IPS-11a (cell line): ENCODE measurements at regions not wholly inside any gene's neighbourhood (a gene's known extent, or its start where the extent isn't known, plus 50 kb on each side); places are given as distances from the start of the nearest gene placed in this dataset.

Experiments used
- H3K4me3 ChIP-seq: one replicate; pipeline ENCODE4 v1.5.1; 2013; ENCODE audit warnings: low read depth, low read length, control low read depth

GRCh38 chr2:123101434-123101833 is 923.7 kb upstream of the CNTNAP5 start:
- no peak overlapping the region for H3K4me3 ChIP-seq

DNA sequence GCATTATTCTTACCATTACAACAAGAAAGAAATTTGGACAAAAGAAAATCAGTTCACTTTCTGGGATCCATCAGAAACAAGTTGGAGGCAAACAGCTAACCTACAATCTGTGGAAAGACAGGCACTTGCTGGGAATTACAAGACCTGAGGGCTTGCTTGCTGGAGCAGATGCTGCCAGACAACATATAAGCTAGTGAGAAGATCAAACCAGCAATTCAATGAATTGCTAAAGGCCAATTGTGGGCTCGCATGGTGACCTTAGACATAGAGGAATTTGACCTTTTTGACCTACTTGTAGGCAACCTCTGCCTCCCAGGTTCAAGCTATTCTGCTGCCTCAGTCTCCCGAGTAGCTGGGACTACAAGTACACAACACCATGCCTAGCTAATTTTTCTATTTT is 921.2 kb upstream of the CNTNAP5 start:
- H3K4me3 ChIP-seq = no peak overlapping the region

GRCh38 chr2:123116595-123116994 is 908.5 kb upstream of the CNTNAP5 start:
- H3K4me3 ChIP-seq = no peak overlapping the region

DNA sequence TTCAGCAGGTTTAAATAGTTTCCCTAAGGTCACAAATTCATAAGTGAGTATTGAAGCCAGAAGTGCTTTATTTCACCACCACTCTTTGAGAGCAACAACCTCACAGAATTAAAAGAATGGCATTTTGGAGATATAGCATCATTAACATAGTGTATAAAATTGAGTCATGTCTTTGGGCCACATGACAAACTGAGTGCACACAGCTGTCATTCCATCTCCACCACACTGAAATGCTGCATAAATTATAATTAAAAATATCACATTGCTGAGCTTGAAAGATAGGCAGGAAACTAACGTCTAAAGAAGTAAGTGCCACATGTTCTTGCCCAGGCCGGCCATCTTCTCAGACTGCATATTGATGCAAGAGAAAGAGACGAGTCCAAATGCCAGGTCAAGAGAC is 897.9 kb upstream of the CNTNAP5 start:
- no peak overlapping the region for H3K4me3 ChIP-seq

GRCh38 chr2:123128951-123129350 is 896.1 kb upstream of the CNTNAP5 start:
- H3K4me3 ChIP-seq = no peak overlapping the region

DNA sequence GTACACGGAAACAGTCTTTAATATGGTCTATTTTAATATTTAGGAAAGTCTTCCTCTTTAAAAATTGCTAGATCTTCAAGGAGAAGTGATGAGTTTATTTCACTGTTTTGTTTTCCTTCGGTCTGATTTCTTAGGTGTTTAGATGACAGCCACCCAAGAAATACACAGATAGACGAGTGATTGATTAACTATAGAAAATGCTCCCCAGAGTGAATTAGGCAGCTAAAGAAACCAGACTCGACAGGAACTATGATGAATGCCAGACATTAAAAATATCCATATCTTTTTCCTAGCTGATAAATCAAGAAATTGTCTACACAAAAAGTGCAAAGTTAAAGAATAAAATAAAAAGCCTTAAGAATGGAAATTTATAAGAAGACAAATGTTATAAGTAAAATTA is 888.7 kb upstream of the CNTNAP5 start:
- H3K4me3 ChIP-seq = no peak overlapping the region

DNA sequence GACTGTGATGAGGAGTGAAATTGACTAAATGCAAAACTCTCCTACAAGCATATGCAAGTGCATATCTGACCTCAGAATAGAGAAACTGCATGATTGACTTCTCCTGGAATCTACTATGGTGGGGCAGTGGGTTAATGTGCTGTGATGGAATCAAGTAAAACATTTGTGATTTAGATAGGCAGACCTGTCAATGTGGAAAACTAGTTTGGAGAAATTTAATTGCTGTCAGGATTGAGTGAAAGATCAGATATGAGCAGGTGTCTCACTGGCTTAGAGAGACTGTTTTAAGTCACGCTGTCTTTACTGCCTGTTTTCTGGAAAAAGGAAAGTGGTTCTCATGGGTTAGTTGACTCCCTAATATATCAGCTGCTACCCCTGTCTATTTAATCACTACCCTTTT is 881.0 kb upstream of the CNTNAP5 start:
- H3K4me3 ChIP-seq = no peak overlapping the region

DNA sequence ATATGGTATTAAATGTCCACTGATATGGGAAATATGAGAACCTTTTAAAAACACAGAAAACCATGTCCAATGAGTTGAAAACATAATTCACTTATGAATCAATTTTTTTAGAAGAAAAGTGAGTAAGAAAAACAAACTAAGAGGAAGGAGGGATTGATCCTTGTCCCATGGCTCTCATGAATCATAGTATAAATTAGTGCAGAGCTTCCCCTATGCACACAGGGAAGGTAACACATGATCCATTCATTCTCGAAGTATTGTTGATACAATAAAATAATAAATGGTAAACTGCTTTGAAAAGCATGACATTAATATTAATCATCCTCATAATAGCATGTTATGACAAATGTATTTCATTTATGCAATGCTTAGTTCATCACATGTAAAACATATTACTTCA is 872.0 kb upstream of the CNTNAP5 start:
- no peak overlapping the region for H3K4me3 ChIP-seq

DNA sequence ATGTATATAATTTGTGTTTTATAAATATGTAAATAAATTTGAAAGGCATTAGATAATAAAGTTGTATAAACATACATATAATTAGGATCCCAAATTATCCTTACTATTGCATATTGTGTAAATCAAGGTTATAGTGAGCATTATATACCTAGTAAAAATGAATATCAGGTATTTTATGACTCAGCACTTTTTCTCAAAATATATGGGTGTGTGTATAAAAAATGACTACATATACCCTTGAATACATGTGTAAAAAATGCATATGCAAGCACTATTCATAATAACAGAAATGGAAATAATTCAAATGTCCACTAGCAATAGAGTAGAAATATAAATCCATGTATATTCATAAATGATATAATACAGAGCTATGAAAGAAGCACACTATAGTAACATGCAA is 870.9 kb upstream of the CNTNAP5 start:
- H3K4me3 ChIP-seq = no peak overlapping the region

DNA sequence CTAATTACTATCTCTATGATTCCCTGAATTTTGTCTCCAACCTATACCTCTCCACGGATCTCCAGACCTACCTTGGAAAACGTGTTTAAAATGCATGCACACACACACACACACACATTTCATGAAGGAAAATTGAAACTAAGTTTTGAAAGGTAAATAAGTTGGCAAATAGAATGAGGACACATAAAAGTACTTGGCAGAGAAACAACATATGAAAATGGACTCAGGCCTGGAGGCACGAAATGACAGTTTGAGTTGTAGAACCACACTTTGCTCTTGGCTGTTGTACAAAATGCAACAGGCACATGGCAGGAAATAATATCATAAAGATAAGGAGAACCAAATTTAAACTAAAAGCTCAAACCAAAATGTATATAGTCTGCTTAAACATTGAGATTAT is 868.1 kb upstream of the CNTNAP5 start:
- no peak overlapping the region for H3K4me3 ChIP-seq

DNA sequence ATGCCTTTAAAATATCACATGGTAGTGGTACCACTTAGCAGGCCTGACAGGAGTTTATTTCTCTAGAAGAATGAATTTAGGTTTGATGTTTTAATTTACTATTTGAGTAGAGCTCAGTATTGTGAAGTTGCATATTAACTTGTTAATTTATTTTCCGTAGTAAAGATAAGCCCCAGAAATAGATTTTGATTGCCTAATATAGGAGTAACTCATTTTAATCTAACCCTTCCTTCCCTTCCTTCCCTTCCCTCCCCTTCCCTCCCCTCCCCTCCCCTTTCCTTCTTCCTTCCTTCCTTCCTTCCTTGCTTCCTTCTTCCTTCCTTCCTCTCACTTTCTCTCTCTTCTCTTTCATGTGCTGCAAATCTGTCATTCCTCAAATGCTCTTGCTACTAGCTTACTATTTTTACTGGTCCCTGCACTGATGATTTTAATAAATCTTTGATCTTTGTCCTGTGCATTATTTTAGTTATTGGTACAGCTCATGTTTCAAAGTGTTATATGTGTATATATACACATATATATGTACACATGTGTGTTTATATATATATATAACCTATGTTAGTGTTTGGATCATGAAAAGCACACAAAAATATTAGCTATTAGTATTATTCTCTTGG is 862.6 kb upstream of the CNTNAP5 start:
- H3K4me3 ChIP-seq = no peak overlapping the region

DNA sequence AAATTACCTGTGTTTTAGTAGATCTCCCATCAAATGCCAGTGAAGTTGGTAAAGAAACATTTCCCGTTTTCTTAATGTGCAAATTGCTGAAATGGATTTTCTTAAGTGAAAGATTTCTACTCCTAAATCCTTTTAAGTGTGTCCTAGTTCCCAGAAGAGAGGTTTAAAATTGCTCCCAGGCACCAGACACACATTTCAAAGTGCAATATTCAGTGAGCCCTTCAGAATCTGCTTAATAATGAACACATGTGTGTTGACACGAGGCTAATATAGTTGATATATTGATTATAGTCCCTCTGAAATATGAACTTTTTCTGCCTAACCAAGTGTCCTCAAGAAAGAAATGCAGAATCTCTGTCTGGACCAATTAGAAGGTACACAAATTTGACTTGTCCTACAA is 861.7 kb upstream of the CNTNAP5 start:
- H3K4me3 ChIP-seq = no peak overlapping the region

GRCh38 chr2:123164216-123164615 is 860.9 kb upstream of the CNTNAP5 start:
- no peak overlapping the region for H3K4me3 ChIP-seq

DNA sequence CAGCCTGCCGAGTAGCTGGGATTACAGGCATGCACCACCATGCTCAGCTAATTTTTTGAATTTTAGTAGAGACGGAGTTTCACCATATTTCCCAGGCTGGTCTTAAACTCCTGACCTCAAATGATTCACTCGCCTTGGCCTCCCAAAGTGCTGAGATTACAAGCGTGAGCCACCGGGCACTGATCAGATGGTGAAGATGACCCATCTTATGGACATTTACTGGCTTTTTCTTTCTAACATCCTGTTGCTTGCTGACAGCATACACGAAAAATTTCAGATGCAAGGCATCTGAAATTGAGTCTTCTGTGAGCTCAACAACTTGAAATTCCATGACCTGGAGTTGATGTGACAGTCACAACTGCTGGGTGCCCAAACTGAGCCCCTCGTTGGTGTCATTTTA is 859.5 kb upstream of the CNTNAP5 start:
- H3K4me3 ChIP-seq = no peak overlapping the region

- no peak overlapping the region for H3K4me3 ChIP-seq
These were observed 845.6 kb upstream of the CNTNAP5 start for GRCh38 chr2:123179526-123179925.

- no peak overlapping the region for H3K4me3 ChIP-seq
These were observed 829.1 kb upstream of the CNTNAP5 start for GRCh38 chr2:123195957-123196356.

GRCh38 chr2:123200035-123200434 is 825.1 kb upstream of the CNTNAP5 start:
- H3K4me3 ChIP-seq = no peak overlapping the region

- H3K4me3 ChIP-seq = no peak overlapping the region
These were observed 817.8 kb upstream of the CNTNAP5 start for GRCh38 chr2:123207245-123207644.

DNA sequence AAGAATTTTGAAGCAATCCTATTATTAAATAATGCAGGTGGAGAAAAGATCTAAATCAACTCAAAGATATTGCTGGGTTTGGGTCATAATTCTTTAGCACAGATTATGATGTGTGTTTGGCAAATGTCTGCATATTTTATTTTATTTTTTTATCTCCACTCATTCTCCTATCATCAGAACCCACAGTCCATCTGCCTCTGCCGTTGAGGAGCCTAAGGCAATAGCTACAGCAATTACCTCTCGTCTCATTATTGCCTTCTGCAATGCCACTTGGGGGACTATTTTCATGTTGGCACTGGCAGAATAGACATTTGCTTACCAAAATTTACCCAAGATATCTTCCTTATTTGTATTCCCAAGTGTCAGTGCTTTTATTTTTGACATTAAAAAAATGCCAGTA is 815.9 kb upstream of the CNTNAP5 start:
- H3K4me3 ChIP-seq = no peak overlapping the region

- no peak overlapping the region for H3K4me3 ChIP-seq
These were observed 813.9 kb upstream of the CNTNAP5 start for GRCh38 chr2:123211181-123211580.

DNA sequence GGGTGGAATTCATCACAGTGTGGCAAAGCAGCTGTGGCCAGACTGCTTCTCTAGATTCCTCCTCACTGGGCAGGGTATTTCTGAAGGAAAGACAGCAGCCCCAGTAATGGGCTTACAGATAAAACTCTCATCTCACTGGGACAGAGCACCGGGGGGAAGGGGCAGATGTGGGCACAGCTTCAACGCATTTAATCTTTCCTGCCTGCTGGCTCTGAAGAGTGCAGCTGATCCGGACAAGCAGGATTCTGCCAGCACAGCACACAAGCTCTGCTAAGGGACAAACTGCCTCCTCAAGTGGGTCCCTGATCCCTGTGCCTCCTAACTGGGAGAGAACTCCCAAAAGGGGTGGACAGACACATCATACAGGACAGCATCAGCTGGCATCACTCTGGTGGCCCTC is 779.9 kb upstream of the CNTNAP5 start:
- H3K4me3 ChIP-seq = no peak overlapping the region

DNA sequence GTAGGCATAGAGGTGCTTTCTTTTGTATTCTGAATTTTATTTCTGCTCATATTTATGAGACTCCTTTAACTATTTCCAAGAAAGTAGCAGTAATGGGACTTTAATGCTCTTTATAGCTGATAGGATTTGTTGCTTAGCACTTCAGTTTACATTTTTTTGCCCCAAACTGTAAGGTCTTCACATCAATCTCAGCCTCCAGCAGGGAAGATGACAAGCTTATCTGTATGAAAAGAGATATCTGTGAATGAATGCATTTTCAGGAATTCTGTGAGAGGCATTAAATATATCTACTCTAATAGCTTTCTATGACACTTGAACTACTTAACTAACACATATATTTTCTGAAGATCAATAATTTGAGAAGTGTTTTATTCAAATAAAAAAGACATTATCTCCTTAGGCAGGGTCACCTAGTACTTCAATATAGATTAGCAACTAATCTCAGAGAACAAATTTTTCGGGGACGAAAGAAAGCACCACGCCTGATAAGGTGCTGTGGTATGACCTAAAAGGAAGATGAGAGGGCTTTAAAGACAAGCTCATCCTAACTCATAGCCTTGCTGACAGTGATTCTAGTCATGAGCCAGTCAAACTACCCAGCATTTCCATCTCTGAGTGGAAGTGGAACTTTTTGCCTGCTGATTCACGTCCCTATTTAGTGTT is 766.1 kb upstream of the CNTNAP5 start:
- no peak overlapping the region for H3K4me3 ChIP-seq

DNA sequence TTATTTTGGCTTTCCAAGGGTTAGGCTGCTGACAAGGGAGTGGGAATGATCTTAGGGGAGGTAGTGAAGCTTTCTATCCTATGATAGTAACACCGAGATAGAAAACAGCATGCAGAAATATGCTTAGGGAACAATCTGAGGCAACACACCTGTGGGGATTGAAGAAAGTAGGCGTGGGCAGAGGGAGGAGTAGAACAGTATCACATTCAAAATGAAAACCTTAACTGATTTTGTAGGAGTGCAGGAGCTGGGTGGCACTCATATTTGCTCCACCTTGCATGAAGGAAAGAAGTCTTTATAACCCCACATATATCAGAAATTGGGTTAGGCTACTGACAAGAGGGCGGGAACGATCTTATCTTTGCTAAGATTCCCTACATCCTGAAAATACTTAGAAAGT is 762.2 kb upstream of the CNTNAP5 start:
- no peak overlapping the region for H3K4me3 ChIP-seq
